ENCODE measurements at regions not wholly inside any gene's neighbourhood (a gene's known extent, or its start where the extent isn't known, plus 50 kb on each side); places are given as distances from the start of the nearest gene placed in this dataset.

GRCh38 chr11:13784441-13784840 is 116.0 kb downstream of the FAR1 start:
- ATAC-seq (no peak), FAIRE-seq (no peak), DNase-seq (ENCODE audit: low spot score) (no peak)
- Histone ChIP-seq H3K27me3 (ENCODE audit: control insufficient read depth in 1 of 2, insufficient read depth in 2 of 2, low read length in 2 of 2) (0 out of 5 replicates have a peak, but pooled peaks cover 0 to 3% of the 10 kb centered on the region in 2 experiments), H3K4me1 (ENCODE audit: insufficient read depth, low read length) (0 out of 2 replicates have a peak, but pooled peaks cover 6% of the 10 kb centered on the region), H3K27ac (ENCODE audit: extremely low read length, insufficient read depth, low read length) (no peak overlapping the region), H3K79me2 (ENCODE audit: insufficient read depth, low read length) (no peaks in the 10 kb centered on the region), H3K9ac (ENCODE audit: insufficient read depth, low read depth, low read length) (no peak overlapping the region), H3K9me3 (ENCODE audit: low read length) (no peaks in the 10 kb centered on the region), H3K4me3 (replicated peaks in 1 of 3; ENCODE audit: insufficient read depth in 1 of 3, low read depth in 2 of 3, low read length in 3 of 3) (no peak overlapping the region), H3K36me3 (replicated peaks in 1 of 2; ENCODE audit: control insufficient read depth in 1 of 2, insufficient read depth in 2 of 2, low read length in 2 of 2) (no peaks in the 10 kb centered on the region), H3K4me2 (ENCODE audit: low read depth, low read length) (no peak overlapping the region), H4K20me1 (ENCODE audit: insufficient read depth, low read length) (no peaks in the 10 kb centered on the region), H2AFZ (ENCODE audit: low read length) (no peak overlapping the region)
- TF ChIP-seq ATF7-NPFF (CRISPR knock-in tag; IDR thresholded peaks at IDR 0.05; ENCODE audit: low read depth) (no peak), SMAD9 (CRISPR knock-in tag; IDR thresholded peaks at IDR 0.05) (no peak), ZSCAN31 (CRISPR knock-in tag; IDR thresholded peaks at IDR 0.05; ENCODE audit: low read depth) (no peak), ZBTB21 (CRISPR knock-in tag; IDR thresholded peaks at IDR 0.05) (no peak), ZNF720 (CRISPR knock-in tag; IDR thresholded peaks at IDR 0.05) (no peak), ZNF773 (CRISPR knock-in tag; IDR thresholded peaks at IDR 0.05; ENCODE audit: borderline replicate concordance) (no peak), MATR3 (CRISPR knock-in tag; IDR thresholded peaks at IDR 0.05) (no peak), ZNF225 (CRISPR knock-in tag; IDR thresholded peaks at IDR 0.05) (no peak), CENPX (CRISPR knock-in tag; IDR thresholded peaks at IDR 0.05) (no peak), PLRG1 (conservative IDR thresholded peaks at IDR 0.05) (no peak), AGO1 (IDR thresholded peaks at IDR 0.05; ENCODE audit: low read depth, low read length, poor library complexity, severe bottlenecking) (no peak), NFIC (IDR thresholded peaks at IDR 0.05; ENCODE audit: low read length) (no peak), ERF (CRISPR knock-in tag; IDR thresholded peaks at IDR 0.05) (no peak), ATF2 (CRISPR knock-in tag; IDR thresholded peaks at IDR 0.05) (no peak), ZBTB44 (CRISPR knock-in tag; IDR thresholded peaks at IDR 0.05) (no peak), MIER3 (CRISPR knock-in tag; IDR thresholded peaks at IDR 0.05; ENCODE audit: borderline replicate concordance) (no peak), SAP130 (CRISPR knock-in tag; IDR thresholded peaks at IDR 0.05; ENCODE audit: low read depth) (no peak)
- ChIA-PET CTCF (ENCODE audit: low intra/inter-chr PET ratio, low total read pairs) (no interaction called here), POLR2A (no interaction called here)
- BruUV-seq (replicated peaks) = no TSS peak
- intact Hi-C loops (cut with micrococcal nuclease; ENCODE audit: unreplicated experiment) (no loop called here), in situ Hi-C loops (cut with HindIII; ENCODE audit: extremely low pct_ligation_motif_present, low pct_unique_long_range_greater_than_20kb) (no loop called here)
- WGBS (ENCODE audit: low lambda C conversion rate) = 6% methylated on average over 3 of the region's 3 CpGs
